DND-41 (cell line): ENCODE measurements at regions not wholly inside any gene's neighbourhood (a gene's known extent, or its start where the extent isn't known, plus 50 kb on each side); places are given as distances from the start of the nearest gene placed in this dataset.

ENCODE experiments used
- ATAC-seq: fragments of 200-7000 bp; cut with Tn5 transposase; 3 replicates; pipeline ENCODE4 v1.9.1; 2021; ENCODE audit warnings: low read depth; ENCODE audit not compliant: insufficient read depth
- DNase-seq: peaks from one replicate; pipeline ENCODE4 v3.0.0-alpha.2; 2020
- H2AFZ ChIP-seq: 2 replicates; pipeline ENCODE4 v1.6.0; 2012; ENCODE audit warnings: low read depth, low read length
- H3K27ac ChIP-seq: 2 replicates; pipeline ENCODE4 v1.5.1; 2012; ENCODE audit warnings: low read length, inconsistent platforms
- H3K27me3 ChIP-seq: fragments of 200-600 bp; sonication (generic); 2 replicates; pipeline ENCODE4 v1.6.0; 2012; ENCODE audit warnings: low read length, mild to moderate bottlenecking, inconsistent platforms; ENCODE audit not compliant: insufficient read depth, poor library complexity
- H3K36me3 ChIP-seq: 2 replicates; pipeline ENCODE4 v1.5.1; 2012; ENCODE audit warnings: low read length, inconsistent platforms; ENCODE audit not compliant: insufficient read depth
- H3K4me1 ChIP-seq: 2 replicates; pipeline ENCODE4 v1.5.1; 2012; ENCODE audit warnings: mild to moderate bottlenecking, low read length; ENCODE audit not compliant: insufficient read depth
- H3K4me2 ChIP-seq: 2 replicates; pipeline ENCODE4 v1.6.0; 2012; ENCODE audit warnings: mild to moderate bottlenecking, moderate library complexity, low read length, inconsistent platforms; ENCODE audit not compliant: insufficient read depth
- H3K4me3 ChIP-seq, 2 experiments: fragments of 200-600 bp in 1 of 2; shearing (Covaris generic) in 1 of 2; 2 replicates each; pipeline ENCODE4 v1.5.1; 2012 to 2016; ENCODE audit warnings: inconsistent platforms in 2 of 2, low read length in 2 of 2, mild to moderate bottlenecking in 2 of 2, low read depth in 1 of 2, moderate library complexity in 1 of 2
- H3K79me2 ChIP-seq: 2 replicates; pipeline ENCODE4 v1.6.0; 2012; ENCODE audit warnings: low read length, inconsistent platforms; ENCODE audit not compliant: insufficient read depth
- H3K9ac ChIP-seq: 2 replicates; pipeline ENCODE4 v1.6.0; 2012; ENCODE audit warnings: low read depth, mild to moderate bottlenecking, inconsistent platforms, low read length, moderate library complexity
- H3K9me3 ChIP-seq: 2 replicates; pipeline ENCODE4 v1.5.1; 2012; ENCODE audit warnings: low read length, moderate library complexity, mild to moderate bottlenecking, inconsistent platforms; ENCODE audit not compliant: insufficient read depth, severe bottlenecking
- H4K20me1 ChIP-seq: 2 replicates; pipeline ENCODE4 v1.6.0; 2012; ENCODE audit warnings: low read length; ENCODE audit not compliant: insufficient read depth
- CTCF ChIP-seq: IDR thresholded peaks from 2 replicates; pipeline ENCODE4 v1.5.1; 2012; ENCODE audit warnings: borderline replicate concordance, low read length, moderate library complexity, mild to moderate bottlenecking; ENCODE audit not compliant: poor library complexity, severe bottlenecking; ENCODE audit errors: extremely low read depth
- EZH2 ChIP-seq: IDR thresholded peaks from 3 replicates; pipeline ENCODE4 v1.6.1; 2012; ENCODE audit warnings: borderline replicate concordance, low read depth, mild to moderate bottlenecking, moderate library complexity, low read length, inconsistent platforms; ENCODE audit not compliant: severe bottlenecking

- DNase-seq (no peak), ATAC-seq (no peak)
- TF ChIP-seq CTCF (no peak), EZH2 (no peak)
- no peaks in the 10 kb centered on the region for H3K79me2 ChIP-seq
- no peaks in the 10 kb centered on the region for H3K36me3 ChIP-seq
- H4K20me1 ChIP-seq = no peaks in the 10 kb centered on the region
- no peak overlapping the region for H2AFZ ChIP-seq
- no peak overlapping the region for H3K9ac ChIP-seq
- H3K27me3 ChIP-seq = no peaks in the 10 kb centered on the region
- H3K4me3 ChIP-seq = no peak overlapping the region
- H3K9me3 ChIP-seq = no peaks in the 10 kb centered on the region
- no peak overlapping the region for H3K4me2 ChIP-seq
- H3K27ac ChIP-seq = no peak overlapping the region
- no peaks in the 10 kb centered on the region for H3K4me1 ChIP-seq
These were observed 392.3 kb downstream of the TMEM135 start for GRCh38 chr11:87429996-87430395.

GRCh38 chr11:87428266-87428665, 390.5 kb downstream of the TMEM135 start:
- no peak overlapping the region for H3K4me2 ChIP-seq
- H3K9me3 ChIP-seq = no peaks in the 10 kb centered on the region
- no peaks in the 10 kb centered on the region for H3K36me3 ChIP-seq
- H3K9ac ChIP-seq = no peak overlapping the region
- H3K27me3 ChIP-seq = no peaks in the 10 kb centered on the region
- ATAC-seq (no peak), DNase-seq (no peak)
- no peak overlapping the region for H2AFZ ChIP-seq
- no peaks in the 10 kb centered on the region for H3K4me1 ChIP-seq
- no peak overlapping the region for H3K27ac ChIP-seq
- H3K79me2 ChIP-seq = no peaks in the 10 kb centered on the region
- H4K20me1 ChIP-seq = no peaks in the 10 kb centered on the region
- no peak overlapping the region for H3K4me3 ChIP-seq
- no peak for TF ChIP-seq EZH2
- no peak for TF ChIP-seq CTCF

- no peaks in the 10 kb centered on the region for H3K36me3 ChIP-seq
- TF ChIP-seq CTCF (no peak), EZH2 (no peak)
- no peak overlapping the region for H3K27ac ChIP-seq
- ATAC-seq (no peak), DNase-seq (no peak)
- H3K9me3 ChIP-seq = no peaks in the 10 kb centered on the region
- no peak overlapping the region for H3K4me2 ChIP-seq
- H3K79me2 ChIP-seq = no peaks in the 10 kb centered on the region
- H3K27me3 ChIP-seq = no peaks in the 10 kb centered on the region
- no peak overlapping the region for H3K9ac ChIP-seq
- H2AFZ ChIP-seq = no peak overlapping the region
- H3K4me1 ChIP-seq = no peaks in the 10 kb centered on the region
- H4K20me1 ChIP-seq = no peaks in the 10 kb centered on the region
- H3K4me3 ChIP-seq = no peak overlapping the region
These were observed 388.2 kb downstream of the TMEM135 start for GRCh38 chr11:87425943-87426342.

- H3K36me3 ChIP-seq = no peaks in the 10 kb centered on the region
- H3K27me3 ChIP-seq = no peaks in the 10 kb centered on the region
- H3K9ac ChIP-seq = no peak overlapping the region
- no peak overlapping the region for H3K4me3 ChIP-seq
- no peaks in the 10 kb centered on the region for H4K20me1 ChIP-seq
- H2AFZ ChIP-seq = no peak overlapping the region
- H3K27ac ChIP-seq = no peak overlapping the region
- DNase-seq (no peak), ATAC-seq (no peak)
- H3K9me3 ChIP-seq = no peaks in the 10 kb centered on the region
- H3K4me2 ChIP-seq = no peak overlapping the region
- H3K79me2 ChIP-seq = no peaks in the 10 kb centered on the region
- H3K4me1 ChIP-seq = no peaks in the 10 kb centered on the region
- TF ChIP-seq CTCF (no peak), EZH2 (no peak)
These were observed 387.7 kb downstream of the TMEM135 start for GRCh38 chr11:87425391-87425790.
